Lower leg skin (tissue), 4 donors: ENCODE measurements at regions not wholly inside any gene's neighbourhood (a gene's known extent, or its start where the extent isn't known, plus 50 kb on each side); places are given as distances from the start of the nearest gene placed in this dataset.
"Not testable (repeated sequence)": the region's sequence is repeated elsewhere in the genome, so short reads cannot be mapped to it uniquely, and the experiment has no call there.

Experiments used
- DNase-seq, 2 donors: peaks; one replicate each; pipeline ENCODE4 v3.0.0-alpha.2; 2019; ENCODE audit warnings: low spot score in 2 of 2
- H3K4me3 ChIP-seq: fragments of 200-600 bp; sonication (generic); 2 replicates; pipeline ENCODE4 v1.5.1; 2017; ENCODE audit warnings: mild to moderate bottlenecking, low read depth; ENCODE audit not compliant: poor library complexity, severe bottlenecking
- POLR2A ChIP-seq, 2 donors: fragments of 450-650 bp; IDR thresholded peaks; one replicate each; pipeline ENCODE4 v1.6.1; 2016 to 2017; ENCODE audit warnings: antibody characterized with exemption in 2 of 2, mild to moderate bottlenecking in 1 of 2, moderate library complexity in 1 of 2
- WGBS, 2 donors: methylation state at CpG; one replicate each; pipeline ENCODE4 v1.1.5; 2018; 5-methylcytosine and 5-hydroxymethylcytosine counted together
- intact Hi-C: fragments of 100-400 bp; cut with DNase I; formaldehyde crosslinking; loops from one replicate; pipeline ENCODE4 v1.15.0; 2023; ENCODE audit warnings: low total_unique reads
- TF ChIP-seq, protein P1 (sequence below), 3 donors: fragments of 450-650 bp; IDR thresholded peaks; one replicate each; pipeline ENCODE4 v1.5.1; 2016; ENCODE audit warnings: antibody characterized with exemption in 3 of 3, mild to moderate bottlenecking in 3 of 3, moderate library complexity in 2 of 3

DNA sequence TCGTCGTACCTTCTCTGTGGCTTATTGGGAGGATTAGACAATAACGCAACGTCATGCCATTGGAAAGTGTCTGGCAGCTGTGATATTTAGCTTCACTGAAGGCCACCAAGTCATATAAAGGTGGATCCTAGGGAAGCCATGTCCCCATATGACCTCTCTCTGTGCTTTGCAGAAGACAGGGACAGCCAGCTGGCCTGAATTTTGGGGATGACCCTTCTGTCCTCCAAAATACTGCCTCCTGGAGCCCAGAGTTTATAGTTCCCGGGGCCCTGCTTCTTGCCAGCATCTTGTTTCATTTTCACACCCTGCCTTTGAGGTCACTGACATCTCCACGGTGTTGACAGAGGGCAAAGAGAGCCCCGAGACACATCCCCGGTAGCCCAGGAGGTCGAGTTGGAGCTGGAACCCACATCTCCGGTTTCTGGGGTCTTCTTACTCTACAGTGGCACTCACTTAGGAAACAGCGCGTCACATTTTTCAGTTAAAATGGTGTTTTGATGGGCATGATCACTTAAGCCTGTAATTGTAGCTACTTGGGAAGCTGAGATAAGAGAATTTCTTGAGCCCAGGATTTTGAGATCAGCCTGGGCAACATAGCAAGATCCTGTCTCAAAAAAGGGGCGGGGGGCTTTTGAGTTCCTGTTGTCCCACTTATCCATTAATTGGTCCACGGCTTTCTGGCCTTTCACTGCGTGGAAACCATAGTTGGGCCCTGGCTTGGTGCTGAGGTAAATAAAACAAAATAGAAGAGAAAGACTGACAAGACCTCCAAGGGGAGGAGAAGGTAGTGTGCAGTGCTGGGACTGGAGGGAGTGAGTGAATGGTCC lies 101.1 kb downstream of the DDX1 start:
- intact Hi-C loops = no loop called here
- TF ChIP-seq POLR2A (IDR thresholded peaks at IDR 0.05) = no peak
- TF ChIP-seq, protein P1, sequence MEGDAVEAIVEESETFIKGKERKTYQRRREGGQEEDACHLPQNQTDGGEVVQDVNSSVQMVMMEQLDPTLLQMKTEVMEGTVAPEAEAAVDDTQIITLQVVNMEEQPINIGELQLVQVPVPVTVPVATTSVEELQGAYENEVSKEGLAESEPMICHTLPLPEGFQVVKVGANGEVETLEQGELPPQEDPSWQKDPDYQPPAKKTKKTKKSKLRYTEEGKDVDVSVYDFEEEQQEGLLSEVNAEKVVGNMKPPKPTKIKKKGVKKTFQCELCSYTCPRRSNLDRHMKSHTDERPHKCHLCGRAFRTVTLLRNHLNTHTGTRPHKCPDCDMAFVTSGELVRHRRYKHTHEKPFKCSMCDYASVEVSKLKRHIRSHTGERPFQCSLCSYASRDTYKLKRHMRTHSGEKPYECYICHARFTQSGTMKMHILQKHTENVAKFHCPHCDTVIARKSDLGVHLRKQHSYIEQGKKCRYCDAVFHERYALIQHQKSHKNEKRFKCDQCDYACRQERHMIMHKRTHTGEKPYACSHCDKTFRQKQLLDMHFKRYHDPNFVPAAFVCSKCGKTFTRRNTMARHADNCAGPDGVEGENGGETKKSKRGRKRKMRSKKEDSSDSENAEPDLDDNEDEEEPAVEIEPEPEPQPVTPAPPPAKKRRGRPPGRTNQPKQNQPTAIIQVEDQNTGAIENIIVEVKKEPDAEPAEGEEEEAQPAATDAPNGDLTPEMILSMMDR (IDR thresholded peaks at IDR 0.05) = no peak
- no peak overlapping the region for H3K4me3 ChIP-seq
- DNase-seq = no peak
- 92 to 95% methylated on average over 15 of the region's 15 CpGs for WGBS, 2 donors

DNA sequence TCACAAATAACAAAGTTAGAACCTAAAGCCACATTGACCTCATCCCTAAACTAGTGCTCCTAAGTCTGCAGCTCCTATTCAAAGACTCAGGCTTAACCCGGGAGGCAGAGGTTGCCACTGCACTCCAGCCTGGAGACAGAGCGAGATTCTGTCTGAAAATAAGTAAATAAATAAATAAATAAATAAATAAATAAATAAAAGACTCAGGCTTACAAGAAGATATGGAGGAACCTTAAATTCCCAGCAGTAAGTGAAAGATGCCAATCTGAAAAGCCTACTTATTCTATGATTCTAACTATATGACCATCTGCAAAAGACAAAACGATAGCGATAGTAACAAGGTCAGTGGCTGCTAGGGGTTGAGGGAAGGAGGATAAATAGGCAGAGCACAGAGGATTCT lies 101.7 kb downstream of the DDX1 start:
- H3K4me3 ChIP-seq = no peak overlapping the region
- TF ChIP-seq, protein P1 (IDR thresholded peaks at IDR 0.05) = no peak
- no peak for TF ChIP-seq POLR2A (IDR thresholded peaks at IDR 0.05)
- WGBS, 2 donors = 91 to 98% methylated on average over 4 of the region's 4 CpGs
- DNase-seq = no peak
- intact Hi-C loops = no loop called here

DNA sequence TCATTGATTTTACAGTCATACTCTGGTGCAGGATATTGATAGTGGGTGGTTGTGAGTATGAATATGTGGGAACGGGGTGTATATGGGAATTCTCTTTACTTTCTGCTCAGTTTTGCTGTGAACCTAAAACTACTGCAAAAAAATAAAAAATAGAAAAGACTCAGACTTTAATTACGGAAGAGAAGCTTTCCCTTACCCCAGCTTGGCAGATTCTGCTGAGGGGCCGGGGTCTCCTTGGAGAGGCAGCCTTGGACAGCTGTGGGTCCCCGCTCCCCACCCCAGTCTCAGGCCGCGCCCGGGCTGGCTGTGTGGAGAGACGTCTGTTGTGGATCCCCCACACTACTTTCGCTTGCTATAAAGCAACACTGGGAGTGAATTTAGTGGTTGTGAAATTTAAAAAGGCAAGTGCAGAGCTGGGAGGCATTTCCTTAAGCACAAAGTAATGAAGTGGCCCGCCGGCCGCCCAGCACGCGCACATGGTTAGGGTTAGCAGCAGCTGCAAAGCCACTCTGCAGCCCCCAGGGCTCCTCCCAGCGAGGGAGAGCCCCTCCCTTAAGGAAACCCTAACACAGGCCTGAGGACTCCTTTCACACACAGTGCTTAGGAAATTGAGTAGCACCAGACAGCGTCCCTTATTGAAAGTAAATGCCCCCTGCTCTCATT lies 102.4 kb downstream of the DDX1 start:
- intact Hi-C loops = no loop called here
- TF ChIP-seq POLR2A (IDR thresholded peaks at IDR 0.05) = no peak
- TF ChIP-seq, protein P1 (IDR thresholded peaks at IDR 0.05) = no peak
- 67 to 72% methylated on average over 16 of the region's 16 CpGs for WGBS, 2 donors
- DNase-seq = no peak
- no peak overlapping the region for H3K4me3 ChIP-seq

DNA sequence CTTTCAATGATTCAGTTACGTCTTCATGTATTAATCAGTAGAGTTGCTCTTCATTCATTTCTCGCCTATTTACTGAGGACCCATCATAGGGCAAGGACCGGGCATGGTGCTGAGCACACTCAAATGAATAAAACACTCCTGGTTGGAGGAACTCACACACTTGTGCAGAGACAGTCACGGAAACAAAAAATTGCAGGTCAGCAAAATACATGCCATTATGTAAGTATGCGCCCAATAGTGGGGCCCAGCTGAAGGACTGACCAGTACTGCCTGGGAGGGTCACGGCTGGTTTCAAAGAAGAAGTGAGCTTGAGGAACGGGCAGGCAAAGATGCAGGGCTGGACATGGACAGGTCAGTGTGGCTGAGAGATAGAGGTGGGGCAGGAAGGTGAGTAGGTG lies 102.9 kb downstream of the DDX1 start:
- H3K4me3 ChIP-seq = no peak overlapping the region
- no peak for DNase-seq
- WGBS, 2 donors = 92 to 93% methylated on average over 7 of the region's 7 CpGs
- intact Hi-C loops = no loop called here
- TF ChIP-seq, protein P1 (IDR thresholded peaks at IDR 0.05) = no peak
- TF ChIP-seq POLR2A (IDR thresholded peaks at IDR 0.05) = no peak

DNA sequence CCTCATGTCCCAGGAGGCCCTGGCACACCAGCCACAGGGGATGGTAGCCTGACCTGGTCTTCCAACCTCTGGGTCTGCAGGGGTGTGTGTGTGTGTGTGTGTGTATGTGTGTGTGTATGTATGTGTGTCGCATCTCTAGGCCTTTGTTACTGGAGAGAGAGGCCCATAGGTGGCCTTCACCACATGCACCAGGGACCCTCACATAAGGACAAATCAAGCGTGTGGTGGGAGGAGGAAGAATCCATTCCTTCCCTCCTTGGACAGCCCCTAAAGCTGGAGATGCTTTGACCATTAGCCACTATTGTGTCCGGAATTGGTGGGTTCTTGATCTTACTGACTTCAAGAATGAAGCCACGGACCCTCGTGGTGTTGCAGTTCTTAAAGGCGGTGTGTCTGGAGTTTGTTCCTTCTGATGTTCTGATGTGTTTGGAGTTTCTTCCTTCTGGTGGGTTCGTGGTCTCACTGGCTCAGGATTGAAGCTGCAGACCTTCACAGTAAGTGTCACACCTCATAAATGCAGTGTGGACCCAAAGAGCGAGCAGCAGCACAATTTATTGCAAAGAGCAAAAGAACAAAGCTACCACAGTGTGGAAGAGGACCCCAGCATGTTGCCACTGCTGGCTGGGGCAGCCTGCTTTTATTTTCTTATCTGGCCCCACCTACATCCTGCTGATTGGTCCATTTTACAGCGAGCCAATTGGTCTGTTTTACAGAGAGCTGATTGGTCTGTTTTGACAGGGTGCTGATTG lies 104.1 kb downstream of the DDX1 start:
- no peak overlapping the region for H3K4me3 ChIP-seq
- intact Hi-C loops = no loop called here
- WGBS, 2 donors = 84 to 96% methylated on average over 9 of the region's 9 CpGs
- DNase-seq = no peak
- no peak for TF ChIP-seq POLR2A (IDR thresholded peaks at IDR 0.05)
- TF ChIP-seq, protein P1 (IDR thresholded peaks at IDR 0.05) = no peak

DNA sequence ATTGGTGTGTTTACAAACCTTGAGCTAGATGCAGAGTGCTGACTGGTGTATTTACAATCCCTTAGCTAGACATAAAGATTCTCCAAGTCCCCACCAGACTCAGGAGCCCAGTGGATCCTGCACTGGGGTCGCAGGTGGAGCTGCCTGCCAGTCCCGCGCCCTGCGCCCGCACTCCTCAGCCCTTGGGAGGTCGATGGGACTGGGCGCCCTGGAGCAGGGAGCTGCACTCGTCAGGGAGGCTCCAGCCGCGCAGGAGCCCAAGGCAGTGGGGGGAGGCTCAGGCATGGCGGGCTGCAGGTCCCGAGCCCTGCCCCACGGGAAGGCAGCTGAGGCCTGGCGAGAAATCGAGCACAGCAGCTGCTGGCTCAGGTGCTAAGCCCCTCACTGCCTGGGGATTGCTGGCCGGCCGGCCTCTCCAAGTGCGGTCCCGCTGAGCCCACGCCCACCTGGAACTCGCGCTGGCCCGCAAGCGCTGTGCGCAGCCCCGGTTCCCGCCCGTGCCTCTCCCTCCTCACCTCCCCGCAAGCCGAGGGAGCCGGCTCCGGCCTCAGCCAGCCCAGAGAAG lies 105.0 kb downstream of the DDX1 start:
- H3K4me3 ChIP-seq, intact Hi-C loops, DNase-seq: not testable (repeated sequence)
- 89 to 99% methylated on average over 21 to 31 of the region's 32 CpGs for whole genome bisulfite sequencing, 2 donors
